DMS153 treated with DMSO at 0.1 percent for 48 hours (cell line): ENCODE measurements at regions not wholly inside any gene's neighbourhood (a gene's known extent, or its start where the extent isn't known, plus 50 kb on each side); places are given as distances from the start of the nearest gene placed in this dataset.
A peak's percentile ranks its signal among the peaks of the same experiment; 100 is the strongest.

Experiments used
- DNase-seq: peaks from one replicate; lab custom pipeline; 2025; ENCODE audit not compliant: unreplicated experiment; lab: John Stamatoyannopoulos, UW

GRCh38 chr5:51271261-51271660, 112.0 kb upstream of the ISL1 start:
- DNase-seq: no peak

GRCh38 chr5:51273021-51273420, 110.2 kb upstream of the ISL1 start:
- no peak for DNase-seq

- no peak for DNase-seq
Observed at GRCh38 chr5:51273871-51274270, 109.4 kb upstream of the ISL1 start.

GRCh38 chr5:51275428-51275827, 107.8 kb upstream of the ISL1 start:
- no peak for DNase-seq

- no peak for DNase-seq
Observed at GRCh38 chr5:51276250-51276649, 107.0 kb upstream of the ISL1 start.

GRCh38 chr5:51278539-51278938, 104.7 kb upstream of the ISL1 start:
- DNase-seq: no peak

GRCh38 chr5:51279983-51280706, 103.1 kb upstream of the ISL1 start:
- DNase-seq: peak; percentile 10

- DNase-seq: no peak
Observed at GRCh38 chr5:51286046-51286445, 97.2 kb upstream of the ISL1 start.

GRCh38 chr5:51302343-51302742, 80.9 kb upstream of the ISL1 start:
- DNase-seq: no peak

- DNase-seq: no peak
Observed at GRCh38 chr5:51326844-51327243, 56.4 kb upstream of the ISL1 start.
